Lung (tissue), 11 donors: ENCODE measurements at regions not wholly inside any gene's neighbourhood (a gene's known extent, or its start where the extent isn't known, plus 50 kb on each side); places are given as distances from the start of the nearest gene placed in this dataset.

Experiments
- ATAC-seq: fragments of 200-7000 bp; cut with Tn5 transposase; one replicate; pipeline ENCODE4 v1.9.1; 2020; ENCODE audit warnings: moderate number of reproducible peaks; ENCODE audit not compliant: insufficient read depth, low FRiP score
- DNase-seq, 3 donors: peaks; one replicate each; pipeline ENCODE4 v3.0.0-alpha.2; 2013 to 2017
- H3K27ac ChIP-seq, 2 donors: one replicate each; pipeline ENCODE4 v1.5.1; 2013; ENCODE audit warnings: mild to moderate bottlenecking in 2 of 2, moderate library complexity in 2 of 2, control low read depth in 1 of 2, inconsistent platforms in 1 of 2, low read depth in 1 of 2, low read length in 1 of 2
- H3K27me3 ChIP-seq, 3 donors: one replicate each; pipeline ENCODE4 v1.5.1; 2013; ENCODE audit warnings: low read length in 2 of 3; ENCODE audit not compliant: control insufficient read depth in 3 of 3, insufficient read depth in 3 of 3
- H3K36me3 ChIP-seq, 4 donors: one replicate each; pipeline ENCODE4 v1.5.1; 2013; ENCODE audit warnings: low read length in 4 of 4, mild to moderate bottlenecking in 1 of 4, moderate library complexity in 1 of 4; ENCODE audit not compliant: control insufficient read depth in 4 of 4, insufficient read depth in 4 of 4
- H3K4me1 ChIP-seq, 5 donors: one replicate each; pipeline ENCODE4 v1.5.1; 2013; ENCODE audit warnings: low read length in 5 of 5, mild to moderate bottlenecking in 2 of 5, moderate library complexity in 1 of 5; ENCODE audit not compliant: control insufficient read depth in 5 of 5, insufficient read depth in 5 of 5
- H3K4me3 ChIP-seq: one replicate; pipeline ENCODE4 v1.5.1; 2013; ENCODE audit warnings: mild to moderate bottlenecking, control low read depth, moderate library complexity
- H3K9ac ChIP-seq, 2 donors: one replicate each; pipeline ENCODE4 v1.5.1; 2013; ENCODE audit warnings: low read length in 2 of 2, control low read depth in 1 of 2; ENCODE audit not compliant: insufficient read depth in 1 of 2
- H3K9me3 ChIP-seq, 4 donors: one replicate each; pipeline ENCODE4 v1.5.1; 2013; ENCODE audit warnings: low read length in 3 of 4, mild to moderate bottlenecking in 1 of 4, moderate library complexity in 1 of 4; ENCODE audit not compliant: control insufficient read depth in 4 of 4, insufficient read depth in 3 of 4
- CTCF ChIP-seq: IDR thresholded peaks from 2 replicates; pipeline ENCODE4 v1.5.1; 2012; ENCODE audit warnings: mild to moderate bottlenecking; ENCODE audit errors: control extremely low read depth, extremely low read depth
- WGBS, 2 donors: extraction: QIAGEN DNeasy Blood & Tissue Kit; methylation state at CpG; one replicate each; pipeline ENCODE4 v1.1.7; 2013; 5-methylcytosine and 5-hydroxymethylcytosine counted together
- donor health status: control.
- donor health status: control.
- donor health status: Bipolar disorder and iron deficiency.
- donor health status: healthy.
- donor health status: DM: yes; HTN: yes; CAD: no.

GRCh38 chr4:114770624-114771023 is 172.0 kb downstream of the UGT8 start:
- ATAC-seq (no peak), DNase-seq (no peak)
- WGBS, 2 donors = 82 to 85% methylated on average over 4 of the region's 4 CpGs
- no peaks in the 10 kb centered on the region for H3K27me3 ChIP-seq
- H3K36me3 ChIP-seq = no peaks in the 10 kb centered on the region
- no peak overlapping the region for H3K9ac ChIP-seq
- no peaks in the 10 kb centered on the region for H3K4me1 ChIP-seq
- H3K4me3 ChIP-seq = no peak overlapping the region
- H3K27ac ChIP-seq = no peak overlapping the region
- no peak for TF ChIP-seq CTCF
- no peaks in the 10 kb centered on the region for H3K9me3 ChIP-seq

GRCh38 chr4:114773339-114773738 is 174.7 kb downstream of the UGT8 start:
- ATAC-seq = no peak
- TF ChIP-seq CTCF = no peak

More at GRCh38 chr4:114773339-114773738, 174.7 kb downstream of the UGT8 start:
- no peak for DNase-seq
- H3K27ac ChIP-seq = no peak overlapping the region
- no peak overlapping the region for H3K4me3 ChIP-seq
- WGBS, 2 donors = 71 to 74% methylated on average over 1 of the region's 1 CpG
- H3K27me3 ChIP-seq = no peaks in the 10 kb centered on the region
- H3K4me1 ChIP-seq = no peaks in the 10 kb centered on the region
- H3K36me3 ChIP-seq = no peaks in the 10 kb centered on the region
- H3K9ac ChIP-seq = no peak overlapping the region
- H3K9me3 ChIP-seq = no peaks in the 10 kb centered on the region
